C4-2B (cell line): ENCODE measurements at regions not wholly inside any gene's neighbourhood (a gene's known extent, or its start where the extent isn't known, plus 50 kb on each side); places are given as distances from the start of the nearest gene placed in this dataset.

Experiments used
- CTCF ChIP-seq: fragments of 450-650 bp; conservative IDR thresholded peaks from 2 replicates; pipeline ENCODE4 v1.5.1; 2017; ENCODE audit warnings: mild to moderate bottlenecking
- ZFX ChIP-seq: fragments of 450-650 bp; IDR thresholded peaks from 2 replicates; pipeline ENCODE4 v1.6.1; 2017

- TF ChIP-seq CTCF (no peak), ZFX (no peak)
Observed at GRCh38 chr7:46775020-46775419, 806.9 kb downstream of the TNS3 start.
